Mammary epithelial cell (primary cell): ENCODE measurements at regions not wholly inside any gene's neighbourhood (a gene's known extent, or its start where the extent isn't known, plus 50 kb on each side); places are given as distances from the start of the nearest gene placed in this dataset.

Experiments used
- CTCF ChIP-seq, 2 donors: IDR thresholded peaks in 1 of 2; conservative IDR thresholded peaks in 1 of 2; 2 replicates each; pipeline ENCODE4 v1.5.1; 2011 to 2012; ENCODE audit warnings: inconsistent platforms in 2 of 2, low read length in 2 of 2, mild to moderate bottlenecking in 2 of 2, control low read depth in 1 of 2, low read depth in 1 of 2; ENCODE audit not compliant: insufficient read depth in 1 of 2; ENCODE audit errors: extremely low read depth in 1 of 2
- EZH2 ChIP-seq: IDR thresholded peaks from 2 replicates; pipeline ENCODE4 v1.6.1; 2012; ENCODE audit warnings: low read length, inconsistent platforms, borderline replicate concordance

DNA sequence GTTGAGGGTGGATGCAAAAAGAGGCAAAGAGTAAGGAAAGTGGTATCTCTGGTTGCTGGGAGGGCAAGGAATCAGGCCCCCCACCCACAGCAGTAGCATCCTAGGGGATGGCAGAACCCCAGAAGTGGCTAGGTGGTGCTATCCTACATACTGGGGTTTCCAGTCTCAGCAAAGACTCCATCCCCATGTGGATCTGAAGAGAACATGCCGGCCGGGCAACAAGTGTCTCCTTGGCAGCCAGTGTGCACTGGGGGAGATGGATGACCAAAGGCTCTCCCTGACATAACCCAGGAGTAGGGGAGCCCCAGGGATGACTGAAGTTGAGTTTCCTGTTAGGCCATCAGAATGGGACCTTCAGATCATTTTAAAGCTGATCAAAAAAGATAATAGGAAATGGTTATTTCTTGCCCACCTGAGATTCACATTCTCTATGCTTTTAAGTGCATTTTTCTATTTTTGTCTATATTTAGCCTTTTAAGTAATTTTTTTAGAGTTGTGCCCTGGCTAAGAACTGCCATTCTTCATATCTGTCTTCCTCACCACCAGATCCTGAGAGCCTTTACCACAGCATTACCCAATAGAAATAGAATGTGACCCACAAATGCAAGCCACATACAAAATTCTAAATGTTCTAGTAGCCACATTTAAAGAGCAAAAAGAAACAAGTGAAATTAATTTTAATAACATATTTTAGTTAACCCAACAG, 78.7 kb upstream of the SMIM23 start:
- no peak for TF ChIP-seq CTCF (conservative IDR thresholded peaks at IDR 0.05 in 1 of 2, IDR thresholded peaks at IDR 0.05 in 1 of 2; ENCODE audit: extremely low read depth in 1 of 2, insufficient read depth in 1 of 2, low read depth in 1 of 2, low read length in 2 of 2)
- TF ChIP-seq EZH2, result no peak
